Mammary epithelial cell (primary cell): ENCODE measurements at regions not wholly inside any gene's neighbourhood (a gene's known extent, or its start where the extent isn't known, plus 50 kb on each side); places are given as distances from the start of the nearest gene placed in this dataset.

Experiments
- EZH2 ChIP-seq: IDR thresholded peaks from 2 replicates; pipeline ENCODE4 v1.6.1; 2012; ENCODE audit warnings: low read length, inconsistent platforms, borderline replicate concordance
- TF ChIP-seq, protein P1 (sequence below), 2 donors: IDR thresholded peaks in 1 of 2; conservative IDR thresholded peaks in 1 of 2; 2 replicates each; pipeline ENCODE4 v1.5.1; 2011 to 2012; ENCODE audit warnings: inconsistent platforms in 2 of 2, low read length in 2 of 2, mild to moderate bottlenecking in 2 of 2, control low read depth in 1 of 2, low read depth in 1 of 2; ENCODE audit not compliant: insufficient read depth in 1 of 2; ENCODE audit errors: extremely low read depth in 1 of 2

DNA sequence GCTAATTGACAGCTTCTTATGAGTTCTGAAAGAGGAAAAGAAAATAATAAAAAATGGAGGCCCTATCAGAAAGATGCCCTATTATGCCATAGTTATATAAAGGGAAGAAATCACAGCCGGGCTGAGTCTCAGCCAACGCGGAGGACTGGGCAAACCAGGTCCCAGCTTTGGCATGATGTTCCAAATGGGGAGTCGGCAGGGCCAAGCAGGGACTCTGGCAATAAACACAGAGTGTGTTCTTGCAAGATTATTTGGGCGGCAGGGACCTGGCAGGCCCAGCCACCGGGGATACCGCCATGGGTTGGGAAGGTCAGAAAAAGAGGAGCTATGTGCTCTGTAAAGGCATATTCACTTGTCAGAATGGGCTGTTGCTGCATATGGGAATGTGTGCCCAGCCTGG lies 694.9 kb downstream of the BCL11A start:
- TF ChIP-seq, protein P1, sequence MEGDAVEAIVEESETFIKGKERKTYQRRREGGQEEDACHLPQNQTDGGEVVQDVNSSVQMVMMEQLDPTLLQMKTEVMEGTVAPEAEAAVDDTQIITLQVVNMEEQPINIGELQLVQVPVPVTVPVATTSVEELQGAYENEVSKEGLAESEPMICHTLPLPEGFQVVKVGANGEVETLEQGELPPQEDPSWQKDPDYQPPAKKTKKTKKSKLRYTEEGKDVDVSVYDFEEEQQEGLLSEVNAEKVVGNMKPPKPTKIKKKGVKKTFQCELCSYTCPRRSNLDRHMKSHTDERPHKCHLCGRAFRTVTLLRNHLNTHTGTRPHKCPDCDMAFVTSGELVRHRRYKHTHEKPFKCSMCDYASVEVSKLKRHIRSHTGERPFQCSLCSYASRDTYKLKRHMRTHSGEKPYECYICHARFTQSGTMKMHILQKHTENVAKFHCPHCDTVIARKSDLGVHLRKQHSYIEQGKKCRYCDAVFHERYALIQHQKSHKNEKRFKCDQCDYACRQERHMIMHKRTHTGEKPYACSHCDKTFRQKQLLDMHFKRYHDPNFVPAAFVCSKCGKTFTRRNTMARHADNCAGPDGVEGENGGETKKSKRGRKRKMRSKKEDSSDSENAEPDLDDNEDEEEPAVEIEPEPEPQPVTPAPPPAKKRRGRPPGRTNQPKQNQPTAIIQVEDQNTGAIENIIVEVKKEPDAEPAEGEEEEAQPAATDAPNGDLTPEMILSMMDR (conservative IDR thresholded peaks at IDR 0.05 in 1 of 2, IDR thresholded peaks at IDR 0.05 in 1 of 2; ENCODE audit: extremely low read depth in 1 of 2, insufficient read depth in 1 of 2, low read depth in 1 of 2, low read length in 2 of 2), result no peak
- TF ChIP-seq EZH2, result no peak
